ENCODE measurements at regions not wholly inside any gene's neighbourhood (a gene's known extent, or its start where the extent isn't known, plus 50 kb on each side); places are given as distances from the start of the nearest gene placed in this dataset.

DNA sequence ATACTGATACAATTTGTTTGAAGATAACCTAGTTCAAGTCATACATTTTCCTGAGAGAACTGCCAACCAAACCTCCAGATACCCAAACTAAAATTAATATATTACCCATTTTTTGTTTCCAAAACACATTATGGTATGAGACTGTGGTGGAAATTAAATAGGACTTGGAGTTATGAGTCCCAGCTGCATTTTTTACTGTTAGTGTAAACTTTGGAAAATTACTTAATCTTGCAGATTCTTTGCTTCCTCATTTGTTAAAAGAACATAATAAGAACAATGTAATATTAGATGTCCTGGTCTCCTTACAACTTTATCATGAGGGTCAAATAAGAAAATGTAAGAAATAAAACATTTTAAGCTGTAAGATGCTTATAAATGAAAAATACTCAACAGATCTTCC, 98.2 kb upstream of the TRIB2 start:
- no peak for TF ChIP-seq GATA2 (IDR thresholded peaks at IDR 0.05; ENCODE audit: low read depth, low read length)
- TF ChIP-seq GATA3 (IDR thresholded peaks at IDR 0.05; ENCODE audit: low read depth, low read length): no peak

DNA sequence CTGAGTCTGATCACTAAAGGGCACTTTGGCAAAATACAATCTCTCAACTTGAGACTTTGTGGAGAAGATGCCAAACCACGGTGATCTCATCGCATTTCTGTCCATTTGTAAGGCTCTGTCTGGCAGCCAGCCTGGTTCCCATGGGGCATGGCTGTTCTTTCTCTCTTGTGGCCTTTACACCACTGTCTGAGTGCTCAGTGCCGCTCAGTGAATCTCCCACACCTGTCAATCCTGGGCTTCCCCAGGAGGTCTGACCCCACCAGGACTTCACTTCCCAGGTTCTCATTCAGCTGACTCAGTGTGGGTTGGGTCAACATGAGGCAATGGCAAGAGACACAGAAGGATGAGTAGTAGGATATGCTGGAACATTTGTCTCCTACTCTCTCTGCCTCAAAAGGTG, 96.8 kb upstream of the TRIB2 start:
- TF ChIP-seq GATA2 (IDR thresholded peaks at IDR 0.05; ENCODE audit: low read depth, low read length): no peak
- no peak for TF ChIP-seq GATA3 (IDR thresholded peaks at IDR 0.05; ENCODE audit: low read depth, low read length)

DNA sequence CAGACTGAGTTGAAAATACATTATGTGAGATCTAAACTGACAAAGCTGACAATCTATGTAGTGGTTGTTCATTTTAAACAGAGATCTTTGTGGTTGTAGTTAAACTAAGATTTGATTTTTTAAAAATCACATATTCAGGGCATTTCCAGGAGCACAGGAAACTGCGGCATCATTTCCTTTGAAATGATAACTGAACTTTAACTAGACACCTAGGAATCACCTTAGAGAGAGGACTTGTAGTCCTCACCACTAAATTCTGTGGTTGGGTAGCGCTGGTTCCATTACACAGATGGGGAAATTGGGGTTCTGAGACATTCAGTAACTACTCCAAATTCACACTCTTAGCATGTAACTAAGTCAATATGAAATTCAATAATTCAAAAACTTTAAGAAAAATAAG, 96.0 kb upstream of the TRIB2 start:
- TF ChIP-seq GATA2 (IDR thresholded peaks at IDR 0.05; ENCODE audit: low read depth, low read length) (no peak), GATA3 (IDR thresholded peaks at IDR 0.05; ENCODE audit: low read depth, low read length) (no peak)

DNA sequence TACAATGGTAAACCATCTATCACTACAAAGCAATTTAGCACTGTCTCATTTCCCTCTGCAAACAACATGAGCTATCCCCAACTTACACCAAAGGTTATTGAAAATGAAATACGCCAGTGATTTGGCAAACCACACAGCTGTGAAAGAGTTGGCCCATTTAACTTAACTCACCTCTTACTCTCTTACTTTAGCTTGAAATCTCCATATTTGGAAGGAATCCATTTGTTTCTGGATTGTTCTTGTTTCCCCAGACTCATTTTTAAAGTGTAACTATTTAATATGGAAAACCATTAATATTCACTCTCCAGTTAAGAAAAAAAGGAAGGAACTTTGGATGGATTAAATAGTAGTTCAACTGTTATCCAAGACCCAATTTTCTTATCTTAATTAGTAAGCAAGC, 93.7 kb upstream of the TRIB2 start:
- TF ChIP-seq GATA3 (IDR thresholded peaks at IDR 0.05; ENCODE audit: low read depth, low read length): no peak
- no peak for TF ChIP-seq GATA2 (IDR thresholded peaks at IDR 0.05; ENCODE audit: low read depth, low read length)

DNA sequence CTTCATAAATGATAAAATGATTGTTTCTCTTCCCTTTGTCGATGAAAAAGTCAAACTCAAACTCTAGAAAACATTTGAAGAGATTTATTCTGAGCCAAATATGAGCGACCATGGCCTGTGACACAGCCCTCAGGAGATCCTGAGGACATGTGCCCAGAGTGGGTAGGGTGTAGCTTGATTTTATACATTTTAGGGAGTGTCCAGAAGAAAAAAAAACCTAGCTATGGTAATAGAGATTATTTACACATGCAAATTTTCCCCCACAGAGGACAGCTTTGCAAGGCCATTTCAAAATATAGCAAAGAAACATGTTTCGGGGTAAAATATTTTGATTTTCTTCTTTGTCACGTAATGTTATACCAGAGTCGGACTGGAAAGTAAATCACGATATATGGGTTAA, 92.4 kb upstream of the TRIB2 start:
- TF ChIP-seq GATA3 (IDR thresholded peaks at IDR 0.05; ENCODE audit: low read depth, low read length) (no peak), GATA2 (IDR thresholded peaks at IDR 0.05; ENCODE audit: low read depth, low read length) (no peak)

DNA sequence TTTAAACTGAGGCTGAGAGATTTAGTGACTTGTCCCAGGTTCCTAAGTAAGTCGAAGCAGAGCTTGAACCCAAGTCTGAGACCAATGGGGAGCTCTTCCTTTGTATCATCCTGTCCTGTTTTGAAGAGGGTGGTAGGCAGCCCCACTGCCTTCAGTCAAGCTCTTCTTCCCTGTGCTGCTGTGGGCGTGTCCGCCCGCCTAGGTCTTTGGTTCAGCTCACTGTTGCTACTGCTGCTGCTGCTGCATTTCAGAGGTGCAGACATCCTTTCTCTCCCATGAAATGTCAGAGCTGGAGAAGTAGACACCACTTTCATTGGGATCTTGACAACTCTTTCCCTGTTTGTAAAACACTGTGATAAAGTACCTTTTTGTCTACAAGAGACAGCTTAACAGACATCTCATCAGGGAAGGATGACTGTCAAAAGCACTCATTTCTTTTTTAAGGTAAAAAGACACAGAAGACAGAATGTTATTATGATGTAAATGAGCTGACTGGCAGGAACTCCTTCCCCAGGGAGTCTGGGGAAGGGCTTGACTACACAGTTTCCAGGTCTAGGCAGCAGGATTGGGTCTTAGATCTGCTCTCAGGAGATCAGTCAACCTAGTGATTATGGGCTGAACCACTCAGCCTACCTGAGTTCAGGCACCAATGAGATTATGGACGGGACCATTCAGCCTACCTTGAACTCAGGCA, 91.7 kb upstream of the TRIB2 start:
- TF ChIP-seq GATA3 (IDR thresholded peaks at IDR 0.05; ENCODE audit: low read depth, low read length) (no peak), GATA2 (IDR thresholded peaks at IDR 0.05; ENCODE audit: low read depth, low read length) (no peak)

DNA sequence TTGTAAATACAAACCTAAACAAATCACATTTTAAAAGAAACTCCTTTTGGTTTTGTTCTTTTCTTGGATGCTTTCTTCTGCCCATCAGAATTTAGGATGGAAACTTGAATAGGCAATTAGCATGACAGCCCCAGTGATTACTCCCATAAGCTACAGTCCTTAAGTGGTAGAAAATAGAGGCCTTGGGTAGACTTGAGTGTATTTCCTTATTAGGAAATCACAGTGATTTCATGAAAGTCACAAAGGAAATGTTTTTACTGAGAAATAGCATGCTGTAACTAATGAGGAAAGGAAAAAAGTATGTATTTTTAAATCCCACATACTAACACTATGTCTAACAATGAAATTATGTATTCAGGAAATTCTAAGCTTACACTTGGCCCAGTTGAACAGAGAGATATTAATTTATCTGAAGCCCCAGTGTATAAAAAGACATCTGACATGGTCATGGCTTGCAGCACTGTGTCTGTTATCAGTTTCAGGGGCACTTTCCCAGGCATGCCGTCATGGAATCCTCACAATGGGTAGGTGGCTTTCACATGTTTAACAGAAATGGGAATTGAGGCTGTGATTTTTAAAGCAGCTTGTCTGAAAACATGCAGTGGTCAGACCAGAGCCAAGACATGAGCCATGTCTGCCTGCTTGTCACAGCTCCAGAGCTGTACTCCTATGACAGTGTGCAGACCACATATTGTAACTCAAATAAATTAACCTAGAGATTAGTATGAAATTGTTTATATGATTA, 79.7 kb upstream of the TRIB2 start:
- no peak for TF ChIP-seq GATA3 (IDR thresholded peaks at IDR 0.05; ENCODE audit: low read depth, low read length)
- TF ChIP-seq GATA2 (IDR thresholded peaks at IDR 0.05; ENCODE audit: low read depth, low read length): peak; percentile 82

DNA sequence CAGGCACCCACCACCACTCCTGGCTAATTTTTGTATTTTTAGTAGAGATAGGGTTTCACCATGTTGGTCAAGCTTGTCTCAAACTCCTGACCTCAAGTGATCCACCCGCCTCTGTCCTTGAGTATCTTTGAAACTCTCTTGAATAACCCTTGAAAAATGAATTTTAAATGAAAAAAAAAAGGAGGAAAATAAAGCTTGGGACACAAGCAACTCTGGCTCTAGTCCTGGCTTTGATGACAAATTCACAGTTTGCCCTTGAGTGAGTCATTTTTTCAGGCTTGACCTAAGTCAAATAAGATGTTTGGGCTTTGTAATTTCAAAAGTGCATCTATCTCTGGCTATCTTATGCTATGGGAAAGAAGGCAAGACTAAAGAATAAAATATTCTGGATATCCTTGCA, 79.0 kb upstream of the TRIB2 start:
- TF ChIP-seq GATA3 (IDR thresholded peaks at IDR 0.05; ENCODE audit: low read depth, low read length): no peak
- TF ChIP-seq GATA2 (IDR thresholded peaks at IDR 0.05; ENCODE audit: low read depth, low read length): no peak

DNA sequence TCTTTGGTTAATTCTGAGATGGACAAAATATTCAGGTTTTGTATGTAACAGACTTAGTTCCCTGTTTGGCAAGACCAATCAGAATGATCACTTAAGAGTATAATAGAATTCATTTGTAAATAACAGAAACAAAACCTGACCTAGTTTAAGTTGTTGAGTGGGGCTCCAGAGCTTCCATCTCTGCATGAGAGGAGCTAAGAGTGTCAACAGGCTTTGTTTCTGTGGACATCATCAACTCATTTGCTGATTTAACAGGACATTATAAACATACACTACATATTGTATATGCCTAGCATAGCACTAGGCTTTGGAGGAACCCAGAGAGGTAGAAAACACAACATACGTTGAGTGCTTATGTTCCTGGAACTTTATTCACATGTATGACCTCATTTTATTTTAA, 75.3 kb upstream of the TRIB2 start:
- no peak for TF ChIP-seq GATA2 (IDR thresholded peaks at IDR 0.05; ENCODE audit: low read depth, low read length)
- TF ChIP-seq GATA3 (IDR thresholded peaks at IDR 0.05; ENCODE audit: low read depth, low read length): no peak

DNA sequence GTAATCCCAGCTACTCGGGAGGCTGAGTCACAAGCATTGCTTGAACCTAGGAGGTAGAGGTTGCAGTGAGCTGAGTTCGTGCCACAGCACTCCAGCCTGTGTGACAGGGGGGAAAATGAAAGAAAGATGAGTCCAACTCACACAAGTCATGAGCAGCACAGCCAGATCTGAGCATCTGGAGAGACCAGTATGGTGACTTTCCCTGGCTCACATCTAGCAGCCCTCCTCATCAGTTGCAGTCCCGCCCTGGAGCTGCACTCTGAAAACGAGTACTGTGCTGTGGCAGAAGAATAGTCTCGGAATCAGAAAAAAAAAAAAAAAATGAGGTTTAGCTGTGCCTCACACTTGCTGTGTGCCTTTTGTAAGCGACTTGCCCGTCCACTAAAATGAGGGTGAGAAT, 74.4 kb upstream of the TRIB2 start:
- TF ChIP-seq GATA2 (IDR thresholded peaks at IDR 0.05; ENCODE audit: low read depth, low read length) (no peak), GATA3 (IDR thresholded peaks at IDR 0.05; ENCODE audit: low read depth, low read length) (no peak)

DNA sequence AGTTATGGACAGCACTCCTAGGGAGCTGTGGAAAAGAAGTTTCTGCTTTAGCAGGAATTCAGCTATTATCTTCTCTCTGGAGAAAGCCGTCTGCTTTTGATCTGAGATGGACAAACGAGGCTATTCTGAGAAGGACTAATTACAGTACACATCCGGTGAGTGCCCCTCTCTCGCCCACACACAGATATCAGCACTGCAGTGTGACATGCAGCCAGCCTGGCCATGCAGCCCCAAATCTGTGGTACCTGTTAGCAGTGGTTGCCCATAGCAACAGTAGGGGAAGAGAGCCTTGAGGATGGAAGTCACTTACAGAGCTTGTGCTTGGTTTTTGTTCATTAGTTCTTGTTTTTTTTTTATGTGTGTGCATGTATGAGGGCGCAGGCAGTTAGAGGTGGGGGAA, 73.9 kb upstream of the TRIB2 start:
- TF ChIP-seq GATA3 (IDR thresholded peaks at IDR 0.05; ENCODE audit: low read depth, low read length) (no peak), GATA2 (IDR thresholded peaks at IDR 0.05; ENCODE audit: low read depth, low read length) (no peak)

DNA sequence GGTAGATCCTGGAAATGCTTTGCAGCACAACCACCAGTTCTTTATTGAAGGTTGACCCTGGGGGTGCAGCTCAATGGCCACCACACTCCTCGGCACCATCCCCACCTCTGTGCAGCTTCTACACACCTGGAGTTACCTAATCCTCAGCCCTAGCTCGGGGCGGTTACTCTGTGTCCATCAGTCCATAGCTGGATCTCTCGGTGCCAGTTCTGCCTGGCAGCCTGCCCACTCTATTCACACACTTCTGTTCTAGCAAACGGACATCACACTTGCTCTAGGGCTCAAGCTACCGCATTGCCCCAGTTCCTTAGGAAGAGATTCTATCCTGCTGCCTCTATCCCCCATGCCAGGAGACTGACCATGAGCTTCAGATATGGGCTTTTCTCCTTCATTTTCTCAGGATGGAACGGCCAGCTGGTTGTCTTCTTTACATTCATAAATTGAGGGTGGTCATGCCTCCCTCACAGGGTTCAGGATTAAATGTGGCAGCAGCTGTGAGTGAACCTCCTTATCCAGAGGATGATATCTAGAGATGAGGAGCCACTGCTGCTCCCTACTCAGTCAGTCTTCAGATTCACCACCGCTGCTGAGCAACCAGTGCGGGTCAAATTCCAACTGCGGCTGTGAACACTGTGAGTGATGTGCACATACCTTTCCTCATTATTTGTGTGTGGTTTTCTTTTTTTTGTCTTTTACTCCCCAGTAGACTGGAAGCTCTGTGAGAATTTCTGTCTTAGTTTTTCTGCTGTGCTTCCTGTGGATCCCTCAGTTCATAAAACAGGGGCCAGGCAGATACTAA, 66.9 kb upstream of the TRIB2 start:
- TF ChIP-seq GATA3 (IDR thresholded peaks at IDR 0.05; ENCODE audit: low read depth, low read length) (no peak), GATA2 (IDR thresholded peaks at IDR 0.05; ENCODE audit: low read depth, low read length) (no peak)

DNA sequence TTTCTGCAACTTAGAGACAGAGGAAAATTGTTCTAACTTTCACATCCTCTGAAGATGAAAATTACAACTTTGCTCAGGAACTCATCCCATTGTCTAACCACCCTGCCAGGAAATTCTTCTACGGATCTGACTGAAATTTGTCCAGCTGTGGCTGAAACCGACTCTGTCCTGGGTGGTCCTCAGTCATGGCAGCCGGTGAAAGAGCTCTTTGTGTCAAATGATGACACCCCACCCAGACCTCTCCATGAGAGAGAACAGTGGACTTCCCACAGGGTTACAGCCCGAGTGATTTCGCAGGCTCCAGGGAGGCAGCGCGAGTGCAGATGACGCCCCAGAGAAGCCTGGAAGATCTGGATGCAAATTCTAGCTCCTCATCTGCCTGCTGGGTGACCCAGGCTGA, 65.1 kb upstream of the TRIB2 start:
- no peak for TF ChIP-seq GATA3 (IDR thresholded peaks at IDR 0.05; ENCODE audit: low read depth, low read length)
- no peak for TF ChIP-seq GATA2 (IDR thresholded peaks at IDR 0.05; ENCODE audit: low read depth, low read length)

DNA sequence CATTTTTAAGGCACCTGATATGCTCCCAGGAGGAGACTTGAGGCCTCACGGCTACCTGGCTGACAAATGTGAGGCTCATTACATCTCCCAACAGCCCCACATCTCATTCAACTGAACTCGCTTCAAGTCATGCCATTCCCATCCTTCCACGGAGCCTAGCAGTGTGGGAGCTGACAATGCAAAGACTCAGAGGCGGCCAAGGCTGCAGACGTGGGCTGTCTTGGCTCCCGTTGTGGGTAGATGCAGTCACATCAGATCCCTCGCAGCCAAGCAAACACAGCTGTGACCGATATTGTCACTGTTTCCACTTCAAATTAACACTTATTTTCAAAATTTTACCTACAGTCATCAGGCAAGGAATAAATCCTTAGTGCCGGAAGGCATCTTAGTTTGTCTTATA, 64.0 kb upstream of the TRIB2 start:
- TF ChIP-seq GATA3 (IDR thresholded peaks at IDR 0.05; ENCODE audit: low read depth, low read length) (no peak), GATA2 (IDR thresholded peaks at IDR 0.05; ENCODE audit: low read depth, low read length) (no peak)

DNA sequence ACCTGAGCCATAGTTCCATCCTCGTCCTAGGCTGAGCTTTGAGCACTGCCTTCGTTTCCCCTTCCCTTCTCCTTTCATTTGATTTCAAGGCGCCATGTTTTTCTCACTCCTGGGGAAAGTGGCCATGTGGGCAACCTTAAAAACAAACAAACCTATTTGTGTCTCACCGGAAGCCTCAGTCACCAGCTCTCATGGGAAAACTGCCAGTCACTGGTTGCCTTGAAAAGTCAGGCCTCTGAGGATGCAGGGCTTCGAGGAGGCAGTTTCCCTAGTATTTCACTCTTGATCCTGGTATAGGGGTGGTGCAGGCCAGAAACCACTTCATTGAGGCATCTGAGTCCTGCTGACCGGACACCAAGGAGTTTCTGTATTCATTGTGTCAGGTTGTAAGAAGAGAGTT, 59.2 kb upstream of the TRIB2 start:
- no peak for TF ChIP-seq GATA3 (IDR thresholded peaks at IDR 0.05; ENCODE audit: low read depth, low read length)
- TF ChIP-seq GATA2 (IDR thresholded peaks at IDR 0.05; ENCODE audit: low read depth, low read length): no peak

Measured in SH-SY5Y (cell line).